ENCODE measurements at regions not wholly inside any gene's neighbourhood (a gene's known extent, or its start where the extent isn't known, plus 50 kb on each side); places are given as distances from the start of the nearest gene placed in this dataset.

DNA sequence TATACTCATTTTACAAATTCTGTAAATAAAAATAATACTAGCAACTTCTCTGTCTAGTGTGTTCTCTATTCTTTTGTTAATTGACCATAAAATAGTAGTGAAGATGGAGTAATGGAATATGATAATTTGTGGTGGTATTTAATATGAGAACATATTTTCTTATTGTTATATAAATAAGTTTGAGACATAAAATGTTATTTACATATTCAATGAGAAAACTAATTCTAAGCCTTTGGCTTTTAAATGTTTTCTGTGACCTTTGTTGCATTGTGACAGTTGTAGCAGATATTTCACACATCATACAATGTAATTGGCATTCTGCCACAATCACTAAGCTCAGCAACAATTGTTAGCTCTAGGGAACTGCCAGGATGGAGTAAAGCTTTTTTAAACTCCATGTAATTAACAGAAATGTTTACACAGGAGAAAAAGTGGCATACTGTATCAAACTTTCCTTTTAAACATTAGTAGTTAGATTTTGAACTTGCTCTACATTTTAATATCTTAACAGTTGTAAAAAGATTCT lies 562.1 kb upstream of the PCDH9 start:
- no peaks in the 10 kb centered on the region for H3K4me1 ChIP-seq (ENCODE audit: insufficient read depth)
- no peak for DNase-seq (ENCODE audit: extremely low spot score)
- H3K27ac ChIP-seq (ENCODE audit: low read depth), result no peak overlapping the region
- H3K36me3 ChIP-seq (ENCODE audit: insufficient read depth), result no peaks in the 10 kb centered on the region
- no peak overlapping the region for H3K4me3 ChIP-seq (ENCODE audit: low read depth, low read length)

- H3K36me3 ChIP-seq (ENCODE audit: insufficient read depth), result no peaks in the 10 kb centered on the region
- H3K27ac ChIP-seq (ENCODE audit: low read depth), result no peak overlapping the region
- no peak overlapping the region for H3K4me3 ChIP-seq (ENCODE audit: low read depth, low read length)
- 85% methylated on average over 4 of the region's 4 CpGs for WGBS
- DNase-seq (ENCODE audit: extremely low spot score), result no peak
- H3K4me1 ChIP-seq (ENCODE audit: insufficient read depth), result no peaks in the 10 kb centered on the region
These were observed 560.9 kb upstream of the PCDH9 start for GRCh38 chr13:67791047-67791446.

- DNase-seq (ENCODE audit: extremely low spot score), result no peak
- H3K4me3 ChIP-seq (ENCODE audit: low read depth, low read length), result no peak overlapping the region
- H3K4me1 ChIP-seq (ENCODE audit: insufficient read depth), result no peaks in the 10 kb centered on the region
- no peak overlapping the region for H3K27ac ChIP-seq (ENCODE audit: low read depth)
- 56% methylated on average over 3 of the region's 3 CpGs for whole genome bisulfite sequencing
- no peaks in the 10 kb centered on the region for H3K36me3 ChIP-seq (ENCODE audit: insufficient read depth)
These were observed 546.0 kb upstream of the PCDH9 start for GRCh38 chr13:67776151-67776550.

- DNase-seq (ENCODE audit: extremely low spot score), result no peak
- Histone ChIP-seq H3K36me3 (ENCODE audit: insufficient read depth) (no peaks in the 10 kb centered on the region), H3K27ac (ENCODE audit: low read depth) (no peak overlapping the region), H3K4me3 (ENCODE audit: low read depth, low read length) (no peak overlapping the region), H3K4me1 (ENCODE audit: insufficient read depth) (no peaks in the 10 kb centered on the region)
These were observed 545.2 kb upstream of the PCDH9 start for GRCh38 chr13:67775359-67775758.

DNA sequence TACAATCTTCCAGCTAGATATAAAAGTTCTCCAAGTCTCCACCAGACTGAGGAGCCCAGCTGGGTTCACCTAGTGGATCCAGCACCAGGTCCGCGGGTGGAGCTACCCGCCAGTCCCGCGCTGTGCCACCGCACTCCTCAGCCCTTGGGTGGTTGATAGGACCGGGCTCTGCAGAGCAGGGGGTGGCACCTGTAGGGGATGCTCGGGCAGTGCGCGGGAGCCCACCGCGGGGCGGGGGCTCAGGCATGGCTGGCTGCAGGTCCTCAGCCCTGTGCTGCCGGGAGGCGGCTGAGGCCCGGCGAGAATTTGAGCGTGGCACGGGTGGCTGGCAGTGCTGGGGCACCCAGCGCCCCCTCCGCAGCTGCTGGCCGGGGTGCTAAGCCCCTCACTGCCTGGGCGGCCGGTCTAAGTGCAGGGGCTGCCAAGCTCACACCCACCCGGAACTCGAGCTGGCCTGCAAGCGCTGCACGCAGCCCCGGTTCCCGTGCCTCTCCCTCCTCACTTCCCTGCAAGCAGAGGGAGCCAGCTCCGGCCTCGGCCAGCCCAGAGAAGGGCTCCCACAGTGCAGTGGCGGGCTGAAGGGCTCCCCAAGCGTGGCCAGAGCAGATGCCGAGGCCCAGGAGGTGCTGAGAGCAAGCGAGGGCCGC lies 542.8 kb upstream of the PCDH9 start:
- Histone ChIP-seq H3K27ac (ENCODE audit: low read depth) (no peak overlapping the region), H3K36me3 (ENCODE audit: insufficient read depth) (no peaks in the 10 kb centered on the region), H3K4me1 (ENCODE audit: insufficient read depth) (no peaks in the 10 kb centered on the region), H3K4me3 (ENCODE audit: low read depth, low read length) (no peak overlapping the region)
- WGBS, result 94% methylated on average over 37 of the region's 37 CpGs
- DNase-seq (ENCODE audit: extremely low spot score), result no peak

DNA sequence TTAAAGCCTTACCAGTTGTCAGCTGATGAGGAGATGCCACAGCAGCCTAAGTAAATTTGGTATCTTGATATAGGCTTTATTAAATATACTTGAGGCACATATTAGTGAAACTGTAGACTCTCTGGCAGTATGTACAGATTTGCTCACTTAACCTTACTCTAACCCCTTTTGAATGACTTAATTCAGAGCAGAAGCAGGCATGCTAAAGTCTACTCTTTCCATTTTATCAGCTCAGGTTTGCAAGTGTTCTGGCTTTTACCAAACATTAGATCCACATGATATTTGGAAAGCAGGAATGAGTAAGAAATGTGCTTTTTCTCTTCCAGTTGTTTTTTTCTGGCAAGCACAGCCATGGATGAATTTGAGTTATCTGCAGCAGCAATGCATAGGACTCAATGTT lies 541.0 kb upstream of the PCDH9 start:
- Histone ChIP-seq H3K4me3 (ENCODE audit: low read depth, low read length) (no peak overlapping the region), H3K36me3 (ENCODE audit: insufficient read depth) (no peaks in the 10 kb centered on the region), H3K27ac (ENCODE audit: low read depth) (no peak overlapping the region), H3K4me1 (ENCODE audit: insufficient read depth) (no peaks in the 10 kb centered on the region)
- no peak for DNase-seq (ENCODE audit: extremely low spot score)

DNA sequence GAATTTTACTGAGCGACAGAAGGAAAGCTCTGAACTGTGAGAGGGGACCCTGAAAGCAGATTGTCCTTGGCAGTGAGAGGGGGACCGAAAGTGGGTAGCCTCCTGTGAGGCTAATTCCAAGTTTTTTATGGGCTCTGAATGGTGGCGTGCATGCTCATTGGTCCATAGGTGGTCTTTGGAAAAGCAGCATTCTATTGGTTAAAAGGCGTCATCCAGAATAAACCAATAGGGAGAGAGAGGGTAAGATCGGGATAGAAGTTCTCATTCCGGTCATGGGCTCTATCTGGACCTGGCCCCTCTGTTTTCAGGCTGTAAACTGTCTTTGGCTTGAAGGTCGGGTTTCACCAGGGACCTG lies 539.8 kb upstream of the PCDH9 start:
- Histone ChIP-seq H3K36me3 (ENCODE audit: insufficient read depth) (no peaks in the 10 kb centered on the region), H3K4me3 (ENCODE audit: low read depth, low read length) (no peak overlapping the region), H3K27ac (ENCODE audit: low read depth) (no peak overlapping the region), H3K4me1 (ENCODE audit: insufficient read depth) (no peaks in the 10 kb centered on the region)
- no peak for DNase-seq (ENCODE audit: extremely low spot score)
- 88% methylated on average over 7 of the region's 7 CpGs for WGBS

DNA sequence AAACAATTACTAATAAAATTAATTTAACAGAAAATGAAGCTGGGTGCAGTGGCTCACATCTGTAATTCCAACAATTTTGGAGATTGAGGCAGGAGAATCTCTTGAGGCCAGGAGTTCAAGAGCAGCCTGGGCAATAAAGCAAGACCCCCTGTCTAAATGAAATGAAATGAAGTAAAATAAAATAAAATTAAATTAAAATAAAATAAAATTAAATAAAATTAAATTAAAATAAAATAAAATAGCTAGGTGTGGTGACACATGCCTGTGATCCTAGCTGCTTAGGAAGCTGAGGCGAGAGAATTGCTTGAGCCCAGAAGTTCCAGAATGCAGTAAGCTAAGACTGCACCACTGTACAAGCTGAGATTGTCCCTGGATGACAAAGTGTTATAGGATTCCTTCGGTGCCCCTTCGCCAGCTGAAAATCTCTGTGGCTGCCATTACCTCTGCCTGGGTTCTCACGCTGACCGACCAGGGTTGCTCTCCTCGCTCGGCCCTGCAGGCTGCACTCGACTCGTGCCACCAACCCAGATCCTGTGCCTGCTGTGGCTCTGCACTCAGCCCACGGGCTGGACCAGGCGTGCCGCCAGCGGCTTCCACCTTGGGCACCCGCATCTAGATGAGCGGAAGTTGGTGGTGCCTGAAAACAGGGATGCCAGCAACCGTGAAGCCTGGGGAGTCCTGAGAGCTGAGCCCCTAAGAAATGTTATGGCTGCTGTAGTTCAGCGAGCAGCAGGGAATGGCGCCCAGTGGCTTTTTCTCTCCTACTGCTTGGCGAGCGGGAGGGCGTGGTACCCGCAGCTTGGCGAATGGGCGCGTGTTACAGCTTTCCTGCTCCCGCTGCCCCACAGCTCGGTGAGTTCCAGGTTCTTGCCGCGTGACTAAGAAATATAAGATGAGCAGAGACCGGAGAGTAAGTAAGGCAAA lies 539.2 kb upstream of the PCDH9 start:
- H3K4me1 ChIP-seq (ENCODE audit: insufficient read depth), result no peaks in the 10 kb centered on the region
- no peak for DNase-seq (ENCODE audit: extremely low spot score)
- H3K27ac ChIP-seq (ENCODE audit: low read depth), result no peak overlapping the region
- H3K36me3 ChIP-seq (ENCODE audit: insufficient read depth), result no peaks in the 10 kb centered on the region
- H3K4me3 ChIP-seq (ENCODE audit: low read depth, low read length), result no peak overlapping the region
- WGBS, result 97% methylated on average over 30 of the region's 30 CpGs

DNA sequence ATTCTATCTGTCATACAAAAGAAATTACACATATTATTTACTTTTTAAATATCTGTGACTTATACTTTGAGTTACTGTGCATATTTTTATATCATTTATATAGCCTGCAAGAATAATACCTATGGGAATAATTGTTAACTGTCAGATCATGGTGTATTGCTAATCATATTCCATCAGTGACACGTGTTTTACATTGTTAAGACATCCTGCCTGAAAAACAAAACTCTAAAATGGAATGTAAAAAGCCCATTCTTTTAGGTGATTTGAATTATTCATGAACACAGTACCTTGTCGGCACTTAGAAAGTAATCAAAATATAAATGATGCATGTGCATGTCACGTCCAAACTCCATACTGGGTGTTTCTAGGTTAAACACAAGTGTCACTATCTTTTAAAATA lies 533.8 kb upstream of the PCDH9 start:
- Histone ChIP-seq H3K4me3 (ENCODE audit: low read depth, low read length) (no peak overlapping the region), H3K36me3 (ENCODE audit: insufficient read depth) (no peaks in the 10 kb centered on the region), H3K4me1 (ENCODE audit: insufficient read depth) (no peaks in the 10 kb centered on the region), H3K27ac (ENCODE audit: low read depth) (no peak overlapping the region)
- DNase-seq (ENCODE audit: extremely low spot score), result no peak
- 76% methylated on average over 3 of the region's 3 CpGs for WGBS

DNA sequence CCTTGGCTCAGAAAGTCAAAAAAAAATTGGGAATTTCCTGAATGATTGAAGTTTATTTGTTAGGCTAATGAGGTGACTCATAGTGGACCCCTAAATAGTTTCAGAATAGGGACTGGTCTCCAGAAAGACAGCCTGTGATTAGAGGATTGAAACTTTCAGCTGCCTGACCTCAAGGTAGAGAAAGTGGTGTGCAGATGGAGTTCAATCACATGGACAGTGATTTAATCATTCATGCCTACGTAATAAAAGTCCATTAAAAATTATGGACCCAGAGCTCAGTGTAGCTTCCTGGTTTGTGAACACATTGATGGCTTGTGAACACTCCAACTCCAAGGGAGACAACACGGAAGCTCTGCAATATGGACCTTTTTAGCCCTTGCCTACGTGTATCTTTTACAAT lies 533.2 kb upstream of the PCDH9 start:
- DNase-seq (ENCODE audit: extremely low spot score), result no peak
- H3K4me1 ChIP-seq (ENCODE audit: insufficient read depth), result no peaks in the 10 kb centered on the region
- no peak overlapping the region for H3K4me3 ChIP-seq (ENCODE audit: low read depth, low read length)
- H3K36me3 ChIP-seq (ENCODE audit: insufficient read depth), result no peaks in the 10 kb centered on the region
- WGBS, result 80% methylated on average over 3 of the region's 3 CpGs
- no peak overlapping the region for H3K27ac ChIP-seq (ENCODE audit: low read depth)

- 89% methylated on average over 5 of the region's 5 CpGs for WGBS
- no peak for DNase-seq (ENCODE audit: extremely low spot score)
These were observed 528.8 kb upstream of the PCDH9 start for GRCh38 chr13:67758975-67759374.

GRCh38 chr13:67754012-67754411 lies 523.9 kb upstream of the PCDH9 start:
- H3K36me3 ChIP-seq (ENCODE audit: insufficient read depth), result no peaks in the 10 kb centered on the region
- H3K4me3 ChIP-seq (ENCODE audit: low read depth, low read length), result no peak overlapping the region
- no peak overlapping the region for H3K27ac ChIP-seq (ENCODE audit: low read depth)
- no peak for DNase-seq (ENCODE audit: extremely low spot score)
- no peaks in the 10 kb centered on the region for H3K4me1 ChIP-seq (ENCODE audit: insufficient read depth)

More at GRCh38 chr13:67758975-67759374, 528.8 kb upstream of the PCDH9 start:
- Histone ChIP-seq H3K36me3 (ENCODE audit: insufficient read depth) (no peaks in the 10 kb centered on the region), H3K27ac (ENCODE audit: low read depth) (no peak overlapping the region), H3K4me3 (ENCODE audit: low read depth, low read length) (no peak overlapping the region), H3K4me1 (ENCODE audit: insufficient read depth) (no peaks in the 10 kb centered on the region)

DNA sequence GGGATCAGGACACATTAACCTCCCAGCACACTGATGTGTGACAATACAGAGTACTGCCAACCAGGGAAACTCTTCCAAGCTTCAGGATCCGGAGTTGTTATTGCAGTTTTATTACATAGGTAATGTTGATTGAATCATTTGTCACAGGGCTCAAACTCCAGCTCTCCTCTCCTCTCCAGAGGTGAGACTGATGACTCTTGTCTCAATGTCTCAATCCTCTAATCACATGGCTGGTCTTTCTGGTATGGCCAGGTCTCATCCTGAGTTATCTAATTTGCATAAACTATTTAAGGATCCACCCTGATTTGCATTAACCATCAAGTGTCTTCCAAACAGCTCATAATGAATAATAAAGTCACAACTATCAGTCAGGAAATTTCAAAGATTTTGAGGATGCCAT lies 522.6 kb upstream of the PCDH9 start:
- no peaks in the 10 kb centered on the region for H3K4me1 ChIP-seq (ENCODE audit: insufficient read depth)
- no peak overlapping the region for H3K27ac ChIP-seq (ENCODE audit: low read depth)
- no peak overlapping the region for H3K4me3 ChIP-seq (ENCODE audit: low read depth, low read length)
- no peaks in the 10 kb centered on the region for H3K36me3 ChIP-seq (ENCODE audit: insufficient read depth)
- DNase-seq (ENCODE audit: extremely low spot score), result no peak
- WGBS, result 65% methylated on average over 1 of the region's 1 CpG

DNA sequence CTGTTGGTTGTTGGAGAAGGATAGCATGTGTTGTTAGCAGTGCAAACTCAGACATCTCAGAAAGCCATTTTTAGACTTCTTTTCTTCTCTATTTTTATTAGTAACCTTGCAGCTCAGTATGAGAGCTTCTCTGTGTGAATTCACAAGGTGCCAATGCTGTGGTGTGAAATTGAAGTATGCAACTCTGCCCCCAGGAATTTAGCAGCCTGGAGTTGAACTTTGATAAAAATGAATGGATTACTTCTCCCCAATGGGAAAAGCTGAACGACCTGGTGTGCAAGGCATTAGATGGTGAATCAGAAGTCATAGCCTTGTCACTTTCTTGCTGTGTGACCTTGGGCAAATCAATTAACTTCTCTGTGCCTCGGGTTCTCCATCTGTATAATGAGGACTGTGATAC lies 512.3 kb upstream of the PCDH9 start:
- Histone ChIP-seq H3K4me3 (ENCODE audit: low read depth, low read length) (no peak overlapping the region), H3K27ac (ENCODE audit: low read depth) (no peak overlapping the region), H3K4me1 (ENCODE audit: insufficient read depth) (no peaks in the 10 kb centered on the region), H3K36me3 (ENCODE audit: insufficient read depth) (no peaks in the 10 kb centered on the region)
- 46% methylated on average over 2 of the region's 2 CpGs for WGBS
- DNase-seq (ENCODE audit: extremely low spot score), result no peak

All from urinary bladder (tissue), 3 donors.